ENCODE measurements at regions not wholly inside any gene's neighbourhood (a gene's known extent, or its start where the extent isn't known, plus 50 kb on each side); places are given as distances from the start of the nearest gene placed in this dataset.

DNA sequence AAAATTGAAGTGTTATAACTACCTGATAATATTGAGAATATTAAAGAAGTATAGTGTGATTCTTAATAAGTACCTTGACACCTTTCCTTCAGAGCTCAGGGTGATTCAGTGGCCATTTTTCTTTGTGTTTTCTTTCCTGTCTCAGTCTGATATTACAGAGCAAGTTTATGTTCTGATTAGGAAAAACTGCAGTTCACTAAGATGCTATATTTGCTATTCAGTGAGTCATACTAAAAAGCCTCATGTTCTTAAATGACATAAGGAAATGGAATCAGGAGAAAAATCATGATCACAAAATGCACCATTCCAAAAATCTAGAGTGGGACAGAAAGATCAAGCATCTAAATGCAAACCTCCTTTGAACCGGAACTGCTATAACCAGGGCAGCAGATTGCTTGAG lies 390.6 kb upstream of the ATP2B1 start:
- TF ChIP-seq POLR2AphosphoS5 (IDR thresholded peaks at IDR 0.05), result no peak
- no peak for TF ChIP-seq CTCF (IDR thresholded peaks at IDR 0.05)
- TF ChIP-seq POLR2A (IDR thresholded peaks at IDR 0.05), result no peak
- TF ChIP-seq EP300 (IDR thresholded peaks at IDR 0.05), result no peak

All from stomach (tissue), 4 donors.